ENCODE measurements at regions not wholly inside any gene's neighbourhood (a gene's known extent, or its start where the extent isn't known, plus 50 kb on each side); places are given as distances from the start of the nearest gene placed in this dataset.
"Not testable (repeated sequence)": the region's sequence is repeated elsewhere in the genome, so short reads cannot be mapped to it uniquely, and the experiment has no call there.

- DNase-seq = no peak
Measured at GRCh38 chr3:5564278-5564666, 376.8 kb downstream of the EDEM1 start.

GRCh38 chr3:5565026-5565425 lies 377.5 kb downstream of the EDEM1 start:
- no peak for DNase-seq

- no peak for DNase-seq
Measured at GRCh38 chr3:5567113-5567512, 379.6 kb downstream of the EDEM1 start.

- no peak for DNase-seq
Measured at GRCh38 chr3:5568451-5568850, 380.9 kb downstream of the EDEM1 start.

- DNase-seq = no peak
Measured at GRCh38 chr3:5569152-5569551, 381.6 kb downstream of the EDEM1 start.

GRCh38 chr3:5572168-5572567 lies 384.7 kb downstream of the EDEM1 start:
- DNase-seq = no peak

GRCh38 chr3:5576277-5577011 lies 388.9 kb downstream of the EDEM1 start:
- DNase-seq = no peak

- no peak for DNase-seq
Measured at GRCh38 chr3:5579139-5579602, 391.7 kb downstream of the EDEM1 start.

- DNase-seq = no peak
Measured at GRCh38 chr3:5579946-5580345, 392.4 kb downstream of the EDEM1 start.

- no peak for DNase-seq
Measured at GRCh38 chr3:5580826-5581225, 393.3 kb downstream of the EDEM1 start.

- DNase-seq = no peak
Measured at GRCh38 chr3:5581743-5582142, 394.2 kb downstream of the EDEM1 start.

- DNase-seq = no peak
Measured at GRCh38 chr3:5583920-5584319, 396.4 kb downstream of the EDEM1 start.

GRCh38 chr3:5585085-5585484 lies 397.6 kb downstream of the EDEM1 start:
- DNase-seq = peak; percentile 8

GRCh38 chr3:5606884-5607472 lies 419.5 kb downstream of the EDEM1 start:
- no peak for DNase-seq

GRCh38 chr3:5607581-5607980 lies 420.1 kb downstream of the EDEM1 start:
- DNase-seq = no peak

- DNase-seq = not testable (repeated sequence)
Measured at GRCh38 chr3:5608971-5609370, 421.5 kb downstream of the EDEM1 start.

- DNase-seq = no peak
Measured at GRCh38 chr3:5613599-5613998, 426.1 kb downstream of the EDEM1 start.

GRCh38 chr3:5616873-5617272 lies 429.4 kb downstream of the EDEM1 start:
- DNase-seq = no peak

- no peak for DNase-seq
Measured at GRCh38 chr3:5618170-5618569, 430.7 kb downstream of the EDEM1 start.

GRCh38 chr3:5630406-5630805 lies 442.9 kb downstream of the EDEM1 start:
- no peak for DNase-seq

- no peak for DNase-seq
Measured at GRCh38 chr3:5633960-5634359, 446.5 kb downstream of the EDEM1 start.

GRCh38 chr3:5634411-5634810 lies 446.9 kb downstream of the EDEM1 start:
- DNase-seq = no peak

GRCh38 chr3:5635746-5636145 lies 448.2 kb downstream of the EDEM1 start:
- DNase-seq = no peak

GRCh38 chr3:5638550-5638949 lies 451.0 kb downstream of the EDEM1 start:
- no peak for DNase-seq
